ENCODE measurements at regions not wholly inside any gene's neighbourhood (a gene's known extent, or its start where the extent isn't known, plus 50 kb on each side); places are given as distances from the start of the nearest gene placed in this dataset.
"Not testable (repeated sequence)": the region's sequence is repeated elsewhere in the genome, so short reads cannot be mapped to it uniquely, and the experiment has no call there.

DNA sequence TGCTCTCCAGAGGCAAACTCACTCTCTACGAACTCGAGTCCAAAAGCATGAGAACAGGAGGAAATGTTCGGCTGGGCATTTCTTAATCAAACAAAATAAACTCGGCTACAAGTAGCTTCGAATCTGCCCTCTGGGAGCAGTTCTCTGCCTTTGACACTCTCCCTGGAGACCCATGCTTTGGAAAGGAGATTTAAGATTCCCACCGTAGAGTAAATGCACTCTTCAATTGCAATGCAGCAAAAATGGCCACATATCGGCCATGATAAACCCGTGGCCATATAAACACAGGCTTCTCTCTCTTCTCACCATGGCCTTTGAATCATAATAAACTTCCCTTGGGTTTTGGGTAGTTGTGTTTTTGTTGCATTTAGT is 215.4 kb downstream of the TOMM20 start:
- no peaks in the 10 kb centered on the region for H4K20me1 ChIP-seq (ENCODE audit: insufficient read depth, low read depth, low read length)
- DNase-seq, result no peak
- H3K79me2 ChIP-seq (ENCODE audit: low read length), result no peaks in the 10 kb centered on the region
- no peaks in the 10 kb centered on the region for H3K36me3 ChIP-seq (ENCODE audit: insufficient read depth, low read length)
- no peak overlapping the region for H3K27ac ChIP-seq (ENCODE audit: low read length)
- H3K4me2 ChIP-seq (ENCODE audit: low read depth, low read length, poor library complexity, severe bottlenecking), result no peak overlapping the region
- no peaks in the 10 kb centered on the region for H3K27me3 ChIP-seq (ENCODE audit: low read length)
- no peaks in the 10 kb centered on the region for H3K9me2 ChIP-seq (replicated peaks; ENCODE audit: insufficient read depth, low read length)
- no peaks in the 10 kb centered on the region for H3K4me1 ChIP-seq (ENCODE audit: low read length)
- H2AFZ ChIP-seq (ENCODE audit: low read length), result no peak overlapping the region
- H3K4me3 ChIP-seq (ENCODE audit: low read length), result no peak overlapping the region
- H3K9ac ChIP-seq (ENCODE audit: low read length), result no peak overlapping the region
- no peaks in the 10 kb centered on the region for H3K9me3 ChIP-seq (ENCODE audit: low read length)

DNA sequence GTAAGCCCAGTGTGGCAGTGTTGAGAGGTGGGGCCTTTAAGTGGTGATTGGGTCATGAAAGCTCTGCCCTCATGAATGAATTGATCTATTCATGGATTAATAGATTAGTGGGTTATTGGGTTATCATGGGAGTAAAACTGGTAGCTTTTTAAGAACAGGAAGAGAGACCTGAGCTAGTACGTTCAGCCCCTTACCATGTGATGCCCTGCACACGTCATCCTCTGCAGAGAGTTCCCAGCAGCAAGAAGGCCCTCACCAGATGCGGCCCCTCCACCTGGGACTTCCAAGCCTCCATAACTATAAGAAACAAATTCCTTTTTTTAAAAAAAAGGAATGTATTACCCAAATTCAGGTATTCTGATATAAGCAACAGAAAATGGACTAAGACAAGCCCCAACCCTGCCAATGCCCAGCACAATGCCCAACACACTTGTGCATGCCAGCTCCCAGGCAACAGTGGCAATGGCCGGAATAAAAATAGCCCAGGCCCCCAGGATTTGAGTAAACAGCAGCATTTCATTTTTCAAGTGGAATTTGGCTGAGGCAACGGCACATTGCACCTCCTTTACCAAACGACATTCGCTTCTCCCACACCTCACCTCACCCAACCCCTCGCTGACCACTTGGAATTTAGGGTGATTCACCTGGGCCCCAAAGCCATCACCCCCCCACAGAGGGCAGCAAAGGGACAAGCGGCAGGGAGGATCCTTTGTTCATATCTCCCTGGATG is 215.9 kb downstream of the TOMM20 start:
- Histone ChIP-seq H3K79me2 (ENCODE audit: low read length) (no peaks in the 10 kb centered on the region), H3K9me2 (replicated peaks; ENCODE audit: insufficient read depth, low read length) (no peaks in the 10 kb centered on the region), H2AFZ (ENCODE audit: low read length) (no peak overlapping the region), H3K4me1 (ENCODE audit: low read length) (no peaks in the 10 kb centered on the region), H3K27ac (ENCODE audit: low read length) (no peak overlapping the region), H3K27me3 (ENCODE audit: low read length) (no peaks in the 10 kb centered on the region), H3K9ac (ENCODE audit: low read length) (no peak overlapping the region), H3K36me3 (ENCODE audit: insufficient read depth, low read length) (no peaks in the 10 kb centered on the region), H3K4me3 (ENCODE audit: low read length) (no peak overlapping the region), H3K9me3 (ENCODE audit: low read length) (no peaks in the 10 kb centered on the region), H4K20me1 (ENCODE audit: insufficient read depth, low read depth, low read length) (no peaks in the 10 kb centered on the region), H3K4me2 (ENCODE audit: low read depth, low read length, poor library complexity, severe bottlenecking) (no peak overlapping the region)
- no peak for DNase-seq

DNA sequence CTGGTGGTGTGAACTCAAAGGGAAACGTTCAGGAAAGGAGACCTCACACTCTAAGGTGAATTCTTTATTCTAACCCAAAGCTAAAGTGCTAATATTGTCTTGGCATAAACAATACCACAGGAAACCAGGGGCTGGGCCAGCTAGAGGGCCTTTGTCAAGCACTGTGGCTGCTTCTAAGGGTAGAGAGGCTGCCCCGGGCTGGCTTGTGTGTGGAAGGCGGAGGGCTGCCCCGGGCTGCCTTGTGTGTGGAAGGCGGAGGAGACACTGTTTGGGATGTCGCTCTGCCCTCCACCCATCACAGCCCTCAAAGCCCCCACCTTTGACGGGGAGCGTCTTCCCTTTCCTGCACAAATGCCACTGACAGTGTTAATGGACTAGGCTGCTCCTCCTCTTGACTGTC is 216.8 kb downstream of the TOMM20 start:
- Histone ChIP-seq H4K20me1 (ENCODE audit: insufficient read depth, low read depth, low read length) (no peaks in the 10 kb centered on the region), H3K9ac (ENCODE audit: low read length) (no peak overlapping the region), H3K4me2 (ENCODE audit: low read depth, low read length, poor library complexity, severe bottlenecking) (no peak overlapping the region), H2AFZ (ENCODE audit: low read length) (no peak overlapping the region), H3K79me2 (ENCODE audit: low read length) (no peaks in the 10 kb centered on the region), H3K9me2 (replicated peaks; ENCODE audit: insufficient read depth, low read length) (no peaks in the 10 kb centered on the region), H3K9me3 (ENCODE audit: low read length) (no peaks in the 10 kb centered on the region), H3K4me1 (ENCODE audit: low read length) (no peaks in the 10 kb centered on the region), H3K27me3 (ENCODE audit: low read length) (no peaks in the 10 kb centered on the region), H3K27ac (ENCODE audit: low read length) (no peak overlapping the region), H3K36me3 (ENCODE audit: insufficient read depth, low read length) (no peaks in the 10 kb centered on the region), H3K4me3 (ENCODE audit: low read length) (no peak overlapping the region)
- no peak for DNase-seq

DNA sequence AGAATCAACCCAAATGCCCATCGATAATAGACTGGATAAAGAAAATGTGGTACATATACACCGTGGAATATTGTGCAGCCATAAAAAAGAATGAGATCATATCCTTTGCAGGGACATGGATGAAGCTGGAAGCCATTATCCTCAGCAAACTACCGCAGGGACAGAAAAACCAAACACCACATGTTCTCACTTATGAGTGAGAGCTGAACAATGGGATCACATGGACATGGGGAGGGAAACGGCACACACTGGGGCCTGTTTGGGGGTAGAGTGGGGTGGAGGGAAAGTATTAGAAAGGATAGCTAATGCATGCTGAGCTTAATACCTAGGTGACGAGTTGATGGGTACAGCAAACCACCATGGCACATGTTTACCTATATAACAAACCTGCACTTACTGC is 217.5 kb downstream of the TOMM20 start:
- not testable (repeated sequence) for H3K4me2 ChIP-seq (ENCODE audit: low read depth, low read length, poor library complexity, severe bottlenecking); H3K9me3 ChIP-seq (ENCODE audit: low read length); H4K20me1 ChIP-seq (ENCODE audit: insufficient read depth, low read depth, low read length); H3K9me2 ChIP-seq (replicated peaks; ENCODE audit: insufficient read depth, low read length); H2AFZ ChIP-seq (ENCODE audit: low read length); H3K4me3 ChIP-seq (ENCODE audit: low read length); H3K27ac ChIP-seq (ENCODE audit: low read length); H3K79me2 ChIP-seq (ENCODE audit: low read length); H3K4me1 ChIP-seq (ENCODE audit: low read length); H3K9ac ChIP-seq (ENCODE audit: low read length); H3K27me3 ChIP-seq (ENCODE audit: low read length); H3K36me3 ChIP-seq (ENCODE audit: insufficient read depth, low read length); DNase-seq

DNA sequence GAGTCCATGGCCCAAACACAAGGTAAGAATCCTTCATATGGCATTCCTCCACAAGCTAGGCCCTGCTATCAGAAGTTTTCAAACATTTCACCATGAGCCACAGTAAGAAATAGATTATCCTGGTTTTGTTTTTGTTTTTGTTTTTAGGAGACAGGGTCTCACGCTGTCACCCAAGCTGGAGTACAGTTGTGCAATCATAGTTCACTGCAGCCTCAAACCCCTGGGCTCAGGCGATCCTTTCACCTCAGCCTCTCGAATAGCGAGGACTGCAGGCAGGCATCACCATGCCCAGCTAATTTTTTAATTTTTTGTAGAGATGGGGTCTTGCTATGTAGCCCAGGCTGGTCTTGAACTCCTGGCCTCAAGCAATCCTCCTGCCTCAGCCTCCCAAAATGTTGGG is 218.8 kb downstream of the TOMM20 start:
- DNase-seq, result no peak
- Histone ChIP-seq H4K20me1 (ENCODE audit: insufficient read depth, low read depth, low read length) (no peaks in the 10 kb centered on the region), H3K4me2 (ENCODE audit: low read depth, low read length, poor library complexity, severe bottlenecking) (no peak overlapping the region), H3K79me2 (ENCODE audit: low read length) (no peaks in the 10 kb centered on the region), H2AFZ (ENCODE audit: low read length) (no peak overlapping the region), H3K36me3 (ENCODE audit: insufficient read depth, low read length) (no peaks in the 10 kb centered on the region), H3K4me1 (ENCODE audit: low read length) (no peaks in the 10 kb centered on the region), H3K27ac (ENCODE audit: low read length) (no peak overlapping the region), H3K9me3 (ENCODE audit: low read length) (no peaks in the 10 kb centered on the region), H3K4me3 (ENCODE audit: low read length) (no peak overlapping the region), H3K9me2 (replicated peaks; ENCODE audit: insufficient read depth, low read length) (no peaks in the 10 kb centered on the region), H3K27me3 (ENCODE audit: low read length) (no peaks in the 10 kb centered on the region), H3K9ac (ENCODE audit: low read length) (no peak overlapping the region)

DNA sequence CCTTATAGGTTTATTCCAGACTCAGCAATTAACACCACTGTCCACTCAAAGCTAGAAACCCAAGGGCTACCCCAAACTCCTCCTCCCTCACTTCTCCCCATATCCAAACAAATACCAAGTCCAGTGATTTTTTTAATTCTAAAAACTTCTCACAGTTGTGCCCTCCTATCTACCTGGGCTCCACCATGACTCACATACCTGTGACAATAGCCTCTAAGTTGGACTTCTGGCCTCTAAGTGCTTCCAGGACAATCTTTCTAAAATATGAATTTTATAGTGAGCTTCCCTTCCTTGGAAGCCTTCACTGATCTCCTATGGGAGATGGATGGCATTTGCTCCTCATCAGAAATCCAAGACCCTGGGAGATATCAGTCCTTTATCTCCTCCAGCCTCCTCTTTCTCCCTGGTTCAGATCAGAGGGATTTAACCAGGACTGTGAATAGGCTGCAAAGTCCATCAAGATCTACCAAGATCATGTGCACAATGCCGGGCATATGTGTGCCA is 219.3 kb downstream of the TOMM20 start:
- Histone ChIP-seq H3K27me3 (ENCODE audit: low read length) (no peaks in the 10 kb centered on the region), H3K9me3 (ENCODE audit: low read length) (no peaks in the 10 kb centered on the region), H3K4me1 (ENCODE audit: low read length) (no peaks in the 10 kb centered on the region), H3K27ac (ENCODE audit: low read length) (no peak overlapping the region), H4K20me1 (ENCODE audit: insufficient read depth, low read depth, low read length) (no peaks in the 10 kb centered on the region), H2AFZ (ENCODE audit: low read length) (no peak overlapping the region), H3K4me3 (ENCODE audit: low read length) (no peak overlapping the region), H3K4me2 (ENCODE audit: low read depth, low read length, poor library complexity, severe bottlenecking) (no peak overlapping the region), H3K36me3 (ENCODE audit: insufficient read depth, low read length) (no peaks in the 10 kb centered on the region), H3K9ac (ENCODE audit: low read length) (no peak overlapping the region), H3K79me2 (ENCODE audit: low read length) (no peaks in the 10 kb centered on the region), H3K9me2 (replicated peaks; ENCODE audit: insufficient read depth, low read length) (no peaks in the 10 kb centered on the region)
- DNase-seq, result no peak

DNA sequence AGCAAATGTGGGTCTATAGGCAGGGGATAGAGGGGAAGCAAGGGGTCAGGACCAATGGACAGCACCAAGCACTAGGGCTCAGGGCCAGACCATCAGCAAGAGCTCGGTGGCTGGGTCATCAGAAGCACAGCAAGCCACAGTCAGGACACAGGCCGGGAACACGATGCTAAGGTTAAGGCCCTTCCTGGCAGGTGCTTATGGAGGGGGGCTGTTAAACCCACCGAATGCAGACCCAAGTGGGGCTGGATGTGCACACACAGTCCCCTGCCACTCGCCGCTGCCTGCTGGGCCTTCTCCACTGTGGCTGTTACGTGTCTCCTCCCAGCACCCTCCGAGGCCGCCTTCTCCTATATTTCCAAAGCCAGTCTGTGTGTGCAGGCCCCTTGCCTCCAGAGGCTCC is 220.1 kb downstream of the TOMM20 start:
- no peaks in the 10 kb centered on the region for H3K27me3 ChIP-seq (ENCODE audit: low read length)
- H3K4me2 ChIP-seq (ENCODE audit: low read depth, low read length, poor library complexity, severe bottlenecking), result no peak overlapping the region
- no peaks in the 10 kb centered on the region for H3K9me3 ChIP-seq (ENCODE audit: low read length)
- no peaks in the 10 kb centered on the region for H3K79me2 ChIP-seq (ENCODE audit: low read length)
- H3K4me3 ChIP-seq (ENCODE audit: low read length), result no peak overlapping the region
- H3K4me1 ChIP-seq (ENCODE audit: low read length), result no peaks in the 10 kb centered on the region
- no peak overlapping the region for H3K9ac ChIP-seq (ENCODE audit: low read length)
- H2AFZ ChIP-seq (ENCODE audit: low read length), result no peak overlapping the region
- no peaks in the 10 kb centered on the region for H3K9me2 ChIP-seq (replicated peaks; ENCODE audit: insufficient read depth, low read length)
- no peak overlapping the region for H3K27ac ChIP-seq (ENCODE audit: low read length)
- no peaks in the 10 kb centered on the region for H3K36me3 ChIP-seq (ENCODE audit: insufficient read depth, low read length)
- DNase-seq, result no peak
- no peaks in the 10 kb centered on the region for H4K20me1 ChIP-seq (ENCODE audit: insufficient read depth, low read depth, low read length)

DNA sequence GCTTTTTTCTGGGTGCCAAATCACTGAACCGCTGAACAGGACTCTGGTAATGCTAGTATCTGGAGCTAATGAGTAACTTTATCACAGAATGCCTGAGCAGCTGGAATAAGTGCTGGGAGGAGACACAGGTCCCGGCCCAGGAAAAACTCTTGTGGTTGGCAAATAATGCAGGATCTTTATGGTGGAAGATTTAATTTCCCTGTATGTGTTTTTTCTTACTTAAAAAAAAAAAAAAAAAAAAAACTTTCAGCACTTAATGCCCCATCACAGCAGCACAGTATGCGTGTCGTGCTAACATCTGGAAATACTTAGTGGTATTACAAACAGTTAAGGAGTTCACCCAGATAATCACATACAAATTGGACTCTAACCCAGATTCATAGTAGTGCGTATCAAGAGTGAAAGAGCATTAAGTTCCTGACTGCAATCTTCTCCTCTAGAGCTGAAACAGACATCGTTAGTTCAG is 220.7 kb downstream of the TOMM20 start:
- H2AFZ ChIP-seq (ENCODE audit: low read length), result no peak overlapping the region
- H3K79me2 ChIP-seq (ENCODE audit: low read length), result no peaks in the 10 kb centered on the region
- H3K9me2 ChIP-seq (replicated peaks; ENCODE audit: insufficient read depth, low read length), result no peaks in the 10 kb centered on the region
- no peaks in the 10 kb centered on the region for H3K27me3 ChIP-seq (ENCODE audit: low read length)
- no peak overlapping the region for H3K4me3 ChIP-seq (ENCODE audit: low read length)
- no peaks in the 10 kb centered on the region for H3K9me3 ChIP-seq (ENCODE audit: low read length)
- no peak overlapping the region for H3K4me2 ChIP-seq (ENCODE audit: low read depth, low read length, poor library complexity, severe bottlenecking)
- no peaks in the 10 kb centered on the region for H3K4me1 ChIP-seq (ENCODE audit: low read length)
- no peaks in the 10 kb centered on the region for H4K20me1 ChIP-seq (ENCODE audit: insufficient read depth, low read depth, low read length)
- H3K36me3 ChIP-seq (ENCODE audit: insufficient read depth, low read length), result no peaks in the 10 kb centered on the region
- no peak overlapping the region for H3K9ac ChIP-seq (ENCODE audit: low read length)
- H3K27ac ChIP-seq (ENCODE audit: low read length), result no peak overlapping the region
- DNase-seq, result no peak

All from Karpas-422 (cell line).